ENCODE measurements at regions not wholly inside any gene's neighbourhood (a gene's known extent, or its start where the extent isn't known, plus 50 kb on each side); places are given as distances from the start of the nearest gene placed in this dataset.
A peak's percentile ranks its signal among the peaks of the same experiment; 100 is the strongest.
"Not testable (repeated sequence)": the region's sequence is repeated elsewhere in the genome, so short reads cannot be mapped to it uniquely, and the experiment has no call there.

DNA sequence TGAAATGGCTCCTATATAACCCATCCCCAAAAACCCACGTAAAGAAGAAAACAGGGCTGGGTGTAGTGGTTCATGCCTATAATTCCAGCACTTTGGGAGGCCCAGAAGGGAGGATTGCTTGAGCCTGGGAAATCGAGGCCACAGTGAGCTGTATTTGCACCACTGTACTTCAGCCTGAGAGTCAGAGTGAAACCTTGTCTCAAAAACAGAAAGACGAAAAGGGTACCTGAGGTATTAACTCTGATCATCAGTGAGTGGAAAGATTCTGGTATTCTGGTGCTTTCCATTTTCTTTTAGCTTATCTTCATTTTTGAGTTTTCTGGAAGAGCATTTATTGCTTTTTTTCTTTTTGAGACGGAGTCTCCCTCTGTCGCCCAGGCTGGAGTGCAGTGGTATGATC, 110.6 kb upstream of the PRKX start:
- intact Hi-C loops (cut with DNase I, micrococcal nuclease); ATAC-seq; DNase-seq: not testable (repeated sequence)

GRCh38 chrX:3820167-3820566, 106.7 kb upstream of the PRKX start:
- DNase-seq = no peak
- ATAC-seq = no peak
- intact Hi-C loops (cut with DNase I, micrococcal nuclease) = no loop called here

- DNase-seq; ATAC-seq; intact Hi-C loops (cut with DNase I, micrococcal nuclease): not testable (repeated sequence)
These were observed 104.0 kb upstream of the PRKX start for GRCh38 chrX:3817480-3817879.

DNA sequence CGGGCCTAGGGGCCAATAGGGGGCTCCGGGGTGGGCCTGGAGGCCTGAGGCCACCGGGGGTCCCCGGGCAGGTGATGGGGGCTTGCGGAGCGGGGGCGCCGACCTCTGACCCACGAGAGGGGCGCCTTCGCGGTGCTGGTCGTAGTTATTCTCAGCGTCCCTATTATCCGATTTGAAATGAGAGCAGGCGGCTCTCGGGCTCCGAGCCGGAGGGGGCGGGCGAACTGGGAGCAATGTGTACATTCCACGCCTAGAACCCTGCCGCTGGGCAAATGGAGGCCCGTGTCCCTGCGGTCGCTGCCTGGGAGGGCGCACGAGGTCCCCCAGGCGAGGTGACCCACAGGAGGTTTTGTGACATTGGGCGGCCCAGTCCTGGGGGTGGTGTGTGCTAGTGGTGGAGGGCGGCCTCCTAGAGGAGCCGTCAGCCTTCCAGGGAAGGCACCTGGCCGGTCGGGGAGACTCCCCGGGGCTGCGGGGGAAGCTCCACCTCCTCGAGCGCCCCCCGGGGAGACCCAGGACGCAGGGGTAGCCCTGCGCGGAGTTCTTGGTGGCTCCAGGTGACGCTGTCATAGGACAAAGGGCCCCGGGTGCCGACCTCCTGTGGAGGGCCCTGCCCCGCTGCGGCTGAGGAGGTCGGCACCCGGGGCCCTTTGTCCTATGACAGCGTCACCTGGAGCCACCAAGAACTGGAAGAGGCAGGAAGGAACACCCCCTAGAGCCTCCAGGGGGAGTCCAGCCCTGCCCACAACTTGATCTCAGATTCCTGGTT, 102.6 kb upstream of the PRKX start:
- peak; percentile 63 to 82 for DNase-seq
- intact Hi-C loops (cut with DNase I, micrococcal nuclease) = no loop called here
- ATAC-seq = peak; percentile 51

GRCh38 chrX:3811331-3812311, 98.2 kb upstream of the PRKX start:
- DNase-seq (peak; percentile 33 to 38), ATAC-seq (no peak)
- intact Hi-C loops (cut with DNase I, micrococcal nuclease) = loop anchor here in 1 of 2 donors (5.0 kb wide), 1 partner anchor 159 kb away; no protein-coding TSS in a partner anchor

DNA sequence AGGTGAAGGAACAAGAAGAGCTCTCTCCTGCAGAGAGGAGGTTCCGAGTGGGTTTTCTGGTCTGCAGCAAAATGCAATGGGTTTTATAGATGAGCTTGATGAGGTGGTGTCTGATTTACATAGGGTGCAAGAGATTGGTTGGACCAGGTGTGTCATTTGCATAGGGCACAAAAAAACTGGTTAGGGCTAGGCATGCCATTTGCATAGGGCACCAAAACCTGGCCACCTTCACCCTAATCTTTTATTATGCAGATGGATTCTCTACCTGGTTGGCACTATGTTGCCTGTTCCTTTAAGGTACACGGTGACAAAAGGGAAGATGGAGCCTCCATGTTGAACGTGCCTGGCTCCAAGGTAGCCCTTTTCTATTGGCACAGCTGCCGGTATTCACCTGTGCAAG, 94.5 kb upstream of the PRKX start:
- DNase-seq (no peak), ATAC-seq (no peak)
- intact Hi-C loops (cut with DNase I, micrococcal nuclease) = no loop called here

DNA sequence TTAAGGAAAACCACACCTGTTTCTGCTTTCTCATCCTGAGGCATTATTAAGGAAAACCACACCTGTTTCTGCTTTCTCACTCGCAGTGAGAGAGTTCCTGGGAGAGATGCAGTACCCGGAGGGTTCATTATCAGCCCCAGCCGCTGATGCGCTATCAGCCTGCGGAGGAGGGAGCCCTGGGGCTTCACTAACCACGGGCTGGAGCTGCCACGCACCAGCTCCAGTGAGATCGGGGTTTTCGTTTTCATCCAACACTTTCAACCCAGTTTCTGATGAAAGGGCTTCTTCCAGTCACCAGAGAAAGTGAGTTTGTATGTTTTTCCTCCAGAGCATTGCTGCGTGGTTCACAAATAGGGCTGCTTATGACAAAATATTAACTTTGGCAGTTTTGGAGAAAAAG, 93.2 kb upstream of the PRKX start:
- ATAC-seq (no peak), DNase-seq (no peak)
- intact Hi-C loops (cut with DNase I, micrococcal nuclease) = no loop called here

DNA sequence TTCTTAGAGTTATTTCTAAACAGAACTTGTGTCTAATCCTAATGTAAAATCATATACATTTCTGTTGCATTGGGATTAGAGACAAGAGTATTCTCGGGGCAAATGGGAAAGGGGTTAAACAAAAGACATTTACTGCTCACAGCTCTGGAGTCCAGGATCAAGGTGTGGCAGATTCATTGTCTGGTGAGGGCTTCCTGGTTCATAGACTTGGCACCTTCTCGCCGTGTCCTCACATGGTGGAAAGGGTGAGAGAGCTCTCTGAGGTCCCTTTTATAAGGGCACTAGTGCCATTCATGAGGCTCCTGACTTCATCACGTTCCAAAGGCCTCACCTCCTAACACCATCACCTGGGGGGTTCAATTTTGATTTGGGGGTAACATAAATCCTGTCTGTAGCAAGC, 90.3 kb upstream of the PRKX start:
- peak; percentile 89 for ATAC-seq
- DNase-seq = peak in 1 of 2 donors; percentile 29
- intact Hi-C loops (cut with DNase I, micrococcal nuclease) = no loop called here

DNA sequence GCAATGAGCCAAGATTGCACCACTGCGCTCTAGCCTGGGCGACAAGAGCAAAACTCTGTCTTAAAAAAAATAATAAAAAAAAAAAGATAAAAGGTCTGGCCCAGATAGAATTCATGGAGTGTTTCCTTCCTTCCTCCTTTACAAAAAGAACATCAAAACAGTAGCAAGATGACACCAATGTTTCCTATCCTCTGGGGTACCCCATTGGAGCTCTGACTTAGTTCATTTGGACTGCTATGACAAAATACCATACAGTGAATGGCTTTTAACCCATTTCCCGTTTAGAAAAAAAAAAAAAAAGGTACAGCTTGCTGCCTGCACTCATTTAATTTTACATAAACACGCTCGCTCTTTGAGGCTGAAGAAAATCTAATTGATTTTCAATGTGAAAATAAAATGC, 89.9 kb upstream of the PRKX start:
- no peak for ATAC-seq
- DNase-seq = no peak
- intact Hi-C loops (cut with DNase I, micrococcal nuclease) = no loop called here

- ATAC-seq; DNase-seq; intact Hi-C loops (cut with DNase I, micrococcal nuclease): not testable (repeated sequence)
These were observed 82.0 kb upstream of the PRKX start for GRCh38 chrX:3795411-3795810.

DNA sequence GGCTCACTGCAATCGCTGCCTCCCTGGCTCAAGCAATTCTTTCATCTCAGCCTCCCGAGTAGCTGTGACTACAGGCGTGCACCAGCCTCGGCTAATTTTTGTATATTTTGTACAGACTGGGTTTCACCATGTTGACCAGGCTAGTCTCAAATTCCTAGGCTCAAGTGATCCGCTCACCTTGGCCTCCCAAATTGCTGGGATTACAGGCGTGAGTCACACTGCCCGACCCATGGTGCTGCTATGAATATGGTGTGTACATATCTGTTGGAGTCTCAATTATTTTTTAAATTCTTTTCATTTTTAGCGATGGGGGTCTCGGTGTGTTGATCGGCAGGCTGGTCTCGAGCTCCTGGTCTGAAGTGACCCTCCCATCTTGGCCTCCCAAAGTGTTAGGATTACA, 78.0 kb upstream of the PRKX start:
- DNase-seq (no peak), ATAC-seq (no peak)
- intact Hi-C loops (cut with DNase I, micrococcal nuclease) = no loop called here

DNA sequence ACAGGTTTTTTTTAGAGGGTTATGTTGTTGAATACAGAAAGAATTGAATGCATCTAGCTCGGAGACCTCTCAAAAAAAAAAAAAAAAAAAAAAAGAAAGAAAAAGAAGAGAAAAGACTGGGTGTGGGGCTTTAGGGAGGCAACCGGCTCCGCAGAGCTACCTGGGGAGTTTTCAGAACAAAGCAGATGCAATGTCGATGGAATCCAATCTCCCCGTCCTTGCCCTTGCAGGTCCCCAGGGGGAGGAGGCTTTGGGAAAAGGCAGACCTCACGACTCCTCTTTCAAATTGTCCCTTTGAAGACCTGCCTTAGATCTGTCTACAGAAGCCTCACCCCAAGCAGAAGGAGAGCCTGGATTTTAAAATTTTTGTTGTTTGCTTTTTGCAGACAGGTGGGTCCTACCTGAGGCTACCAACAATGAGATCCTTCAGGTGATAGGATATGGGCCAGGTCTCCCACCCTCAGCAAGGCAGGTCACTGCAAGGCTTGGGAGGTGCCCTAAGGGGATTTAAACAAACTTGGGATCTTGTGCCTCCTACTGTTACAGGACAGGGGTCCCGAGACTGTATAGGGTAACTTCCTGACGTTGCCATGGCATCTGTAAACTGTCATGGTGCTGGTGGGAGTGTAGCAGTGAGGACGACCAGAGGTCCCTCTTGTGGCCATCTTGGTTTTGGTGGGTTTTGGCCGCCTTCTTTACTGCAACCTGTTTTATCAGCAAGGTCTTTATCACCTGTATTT, 75.2 kb upstream of the PRKX start:
- intact Hi-C loops (cut with DNase I, micrococcal nuclease) = no loop called here
- ATAC-seq (no peak), DNase-seq (no peak)

DNA sequence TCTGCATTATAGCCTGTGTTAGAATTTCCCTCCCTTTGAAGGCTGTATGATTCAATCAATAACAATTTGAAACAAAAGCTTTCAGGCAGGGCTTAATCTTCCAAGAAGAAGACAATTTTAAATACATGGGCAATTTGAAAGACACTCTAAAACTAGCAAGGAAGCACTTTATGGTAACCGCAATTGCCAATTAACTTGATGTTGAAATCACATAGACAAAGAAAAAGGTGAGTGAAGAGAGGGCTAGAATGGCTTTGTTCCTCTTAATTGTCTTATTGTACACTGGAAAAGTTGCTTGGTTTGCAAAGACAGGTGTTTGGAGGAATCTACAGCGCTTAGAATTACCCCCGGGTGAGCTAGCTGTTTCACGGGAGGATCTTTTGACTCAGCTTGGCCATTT, 74.4 kb upstream of the PRKX start:
- DNase-seq = no peak
- no peak for ATAC-seq
- intact Hi-C loops (cut with DNase I, micrococcal nuclease) = no loop called here

- DNase-seq; ATAC-seq; intact Hi-C loops (cut with DNase I, micrococcal nuclease): not testable (repeated sequence)
These were observed 72.4 kb upstream of the PRKX start for GRCh38 chrX:3785822-3786221.

DNA sequence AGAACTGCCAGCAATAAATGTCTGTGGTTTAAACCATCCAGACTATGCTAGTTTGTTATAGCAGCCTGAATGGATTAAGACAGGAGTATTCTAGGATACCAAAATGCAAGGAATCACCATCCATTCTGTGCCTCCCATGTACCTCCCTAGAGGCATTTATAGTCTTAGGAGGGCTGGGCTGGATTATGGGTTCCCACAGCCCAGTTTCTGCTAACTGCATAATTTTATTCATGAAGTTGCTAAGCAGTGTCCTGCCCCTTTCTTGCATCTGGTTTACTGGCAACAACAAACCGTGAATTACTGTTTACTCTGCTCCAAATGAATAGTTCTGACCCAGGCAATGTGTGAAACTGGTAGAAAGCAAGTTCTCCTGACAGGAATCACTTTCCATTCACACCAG, 67.1 kb upstream of the PRKX start:
- intact Hi-C loops (cut with DNase I, micrococcal nuclease) = no loop called here
- no peak for ATAC-seq

GRCh38 chrX:3779546-3779945, 66.1 kb upstream of the PRKX start:
- intact Hi-C loops (cut with DNase I, micrococcal nuclease) = no loop called here
- ATAC-seq = no peak
- no peak for DNase-seq

More for the DNA sequence above, 67.1 kb upstream of the PRKX start:
- DNase-seq = no peak

DNA sequence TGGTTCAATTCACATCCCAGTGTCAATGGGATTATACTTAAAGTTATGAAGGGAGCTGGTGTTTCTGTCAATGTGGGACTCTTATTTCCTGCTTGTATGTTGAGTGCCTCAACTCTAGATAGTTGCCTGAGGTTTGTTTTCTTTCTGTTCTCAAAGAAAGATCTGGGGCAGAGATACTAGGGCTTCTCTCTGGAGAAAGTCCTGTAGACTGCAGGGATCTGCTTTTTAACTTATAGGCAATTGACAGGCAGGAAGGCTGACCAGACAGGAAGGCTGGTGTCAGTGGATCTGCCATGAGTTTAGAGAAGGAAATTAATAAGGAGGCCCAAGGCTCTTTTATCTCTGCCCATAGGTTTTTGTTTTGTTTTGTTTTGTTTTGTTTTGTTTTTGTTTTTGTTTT, 64.0 kb upstream of the PRKX start:
- intact Hi-C loops (cut with DNase I, micrococcal nuclease) = no loop called here
- ATAC-seq = no peak
- no peak for DNase-seq

- no peak for ATAC-seq
- no peak for DNase-seq
- intact Hi-C loops (cut with DNase I, micrococcal nuclease) = no loop called here
These were observed 58.3 kb upstream of the PRKX start for GRCh38 chrX:3771766-3772165.

- no peak for DNase-seq
- ATAC-seq = no peak
- intact Hi-C loops (cut with DNase I, micrococcal nuclease) = no loop called here
These were observed 55.4 kb upstream of the PRKX start for GRCh38 chrX:3768881-3769280.
